NCI-H2196 treated with DMSO at 0.1 percent for 48 hours (cell line): ENCODE measurements at regions not wholly inside any gene's neighbourhood (a gene's known extent, or its start where the extent isn't known, plus 50 kb on each side); places are given as distances from the start of the nearest gene placed in this dataset.
"Not testable (repeated sequence)": the region's sequence is repeated elsewhere in the genome, so short reads cannot be mapped to it uniquely, and the experiment has no call there.

ENCODE experiments used
- DNase-seq: peaks from one replicate; lab custom pipeline; 2025; ENCODE audit not compliant: unreplicated experiment; lab: John Stamatoyannopoulos, UW

- DNase-seq: no peak
These were observed 384.0 kb downstream of the TMEM121 start for GRCh38 chr14:105910426-105910825.

- no peak for DNase-seq
These were observed 384.8 kb downstream of the TMEM121 start for GRCh38 chr14:105911006-105911847.

GRCh38 chr14:105911848-105912292 is 385.5 kb downstream of the TMEM121 start:
- DNase-seq: not testable (repeated sequence)

- DNase-seq: no peak
These were observed 386.3 kb downstream of the TMEM121 start for GRCh38 chr14:105912641-105913180.

- no peak for DNase-seq
These were observed 386.8 kb downstream of the TMEM121 start for GRCh38 chr14:105913221-105913620.

GRCh38 chr14:105913861-105914260 is 387.5 kb downstream of the TMEM121 start:
- DNase-seq: no peak

GRCh38 chr14:105914281-105914680 is 387.9 kb downstream of the TMEM121 start:
- not testable (repeated sequence) for DNase-seq

- DNase-seq: no peak
These were observed 388.5 kb downstream of the TMEM121 start for GRCh38 chr14:105914738-105915385.

GRCh38 chr14:105915546-105915945 is 389.2 kb downstream of the TMEM121 start:
- DNase-seq: not testable (repeated sequence)

- DNase-seq: not testable (repeated sequence)
These were observed 391.0 kb downstream of the TMEM121 start for GRCh38 chr14:105917136-105917932.

- no peak for DNase-seq
These were observed 391.6 kb downstream of the TMEM121 start for GRCh38 chr14:105917933-105918436.

- DNase-seq: no peak
These were observed 392.3 kb downstream of the TMEM121 start for GRCh38 chr14:105918496-105919262.

GRCh38 chr14:105919458-105920150 is 393.2 kb downstream of the TMEM121 start:
- DNase-seq: no peak

GRCh38 chr14:105920151-105920700 is 393.8 kb downstream of the TMEM121 start:
- not testable (repeated sequence) for DNase-seq

- DNase-seq: not testable (repeated sequence)
These were observed 394.7 kb downstream of the TMEM121 start for GRCh38 chr14:105920803-105921755.

- not testable (repeated sequence) for DNase-seq
These were observed 395.4 kb downstream of the TMEM121 start for GRCh38 chr14:105921781-105922180.

- not testable (repeated sequence) for DNase-seq
These were observed 397.3 kb downstream of the TMEM121 start for GRCh38 chr14:105923520-105924191.
